ENCODE measurements at regions not wholly inside any gene's neighbourhood (a gene's known extent, or its start where the extent isn't known, plus 50 kb on each side); places are given as distances from the start of the nearest gene placed in this dataset.
"Not testable (repeated sequence)": the region's sequence is repeated elsewhere in the genome, so short reads cannot be mapped to it uniquely, and the experiment has no call there.

DNA sequence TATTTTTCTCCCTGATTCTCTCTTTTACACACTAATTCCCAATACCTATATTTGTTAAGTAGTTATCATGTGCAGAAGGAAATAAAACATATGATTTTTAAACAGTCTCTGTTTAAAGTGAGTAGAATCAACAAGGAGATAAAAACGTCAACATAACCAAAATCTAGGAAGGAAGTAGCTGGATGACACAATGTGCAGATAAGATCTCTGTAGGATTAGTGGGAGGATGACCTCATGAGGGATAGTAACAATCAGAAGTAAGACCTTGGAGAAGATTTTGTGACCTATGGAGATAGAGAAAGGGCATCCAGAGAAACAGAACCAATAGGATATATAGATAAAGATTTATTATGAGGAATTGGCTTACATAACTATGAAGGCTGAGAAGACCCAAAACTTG is 262.6 kb upstream of the CDH11 start:
- no peak for DNase-seq

GRCh38 chr16:65377195-65377594 is 255.3 kb upstream of the CDH11 start:
- DNase-seq = no peak

DNA sequence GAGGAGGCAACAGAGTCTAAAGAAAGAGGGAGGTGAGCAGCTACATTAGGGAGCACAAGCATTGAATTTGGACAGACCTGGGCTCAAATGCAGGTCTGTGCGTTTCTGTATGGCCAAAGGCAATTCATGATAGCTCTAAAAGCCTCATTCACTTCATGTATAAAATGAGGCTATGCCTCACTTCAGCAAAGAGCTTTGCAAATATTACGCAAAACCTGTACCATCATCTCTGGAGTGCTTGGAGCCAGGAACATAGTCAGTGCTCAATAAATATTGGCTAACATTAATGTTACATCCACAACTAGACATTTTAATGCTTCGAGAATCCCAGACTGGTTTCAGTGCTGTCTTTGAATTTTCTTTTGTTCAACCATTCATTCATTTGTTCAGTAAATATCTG is 254.7 kb upstream of the CDH11 start:
- DNase-seq = no peak

DNA sequence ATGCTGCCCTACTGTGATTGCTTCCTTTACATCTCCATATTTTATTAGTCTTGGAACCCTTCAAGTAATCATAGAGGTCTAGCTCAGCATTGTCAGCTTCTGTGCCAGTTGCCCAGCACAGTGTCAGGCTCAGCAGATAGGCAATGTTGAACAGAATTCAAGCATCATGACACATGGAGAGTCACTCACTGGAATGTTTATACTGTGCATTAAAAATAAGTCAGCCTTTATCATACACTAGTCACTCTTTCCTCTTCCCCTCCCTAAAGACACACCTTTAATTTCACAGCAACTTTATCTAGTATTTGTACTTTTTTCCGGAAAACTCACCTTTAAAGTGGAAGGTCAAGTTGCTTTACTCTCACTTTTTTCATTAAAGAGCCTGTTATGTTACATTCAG is 253.8 kb upstream of the CDH11 start:
- no peak for DNase-seq

DNA sequence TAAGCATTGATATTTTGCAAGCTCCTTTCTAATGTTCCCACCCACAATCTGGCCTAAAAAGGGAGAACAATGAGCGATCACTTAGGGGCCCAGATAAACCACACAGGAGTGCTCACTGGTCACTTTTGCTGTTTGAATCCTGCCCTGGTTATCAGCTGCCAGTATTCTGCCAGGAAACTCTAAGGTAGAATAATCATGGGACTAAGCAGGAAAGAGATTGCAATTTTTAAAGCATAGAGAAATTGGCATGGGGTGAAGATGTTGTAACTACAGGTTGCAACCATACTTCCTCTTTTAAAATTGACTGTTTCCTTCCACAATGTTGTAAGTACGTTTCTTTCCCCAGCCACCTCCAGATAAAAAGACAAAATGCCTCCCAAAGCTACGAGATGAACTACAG is 251.2 kb upstream of the CDH11 start:
- DNase-seq = no peak

DNA sequence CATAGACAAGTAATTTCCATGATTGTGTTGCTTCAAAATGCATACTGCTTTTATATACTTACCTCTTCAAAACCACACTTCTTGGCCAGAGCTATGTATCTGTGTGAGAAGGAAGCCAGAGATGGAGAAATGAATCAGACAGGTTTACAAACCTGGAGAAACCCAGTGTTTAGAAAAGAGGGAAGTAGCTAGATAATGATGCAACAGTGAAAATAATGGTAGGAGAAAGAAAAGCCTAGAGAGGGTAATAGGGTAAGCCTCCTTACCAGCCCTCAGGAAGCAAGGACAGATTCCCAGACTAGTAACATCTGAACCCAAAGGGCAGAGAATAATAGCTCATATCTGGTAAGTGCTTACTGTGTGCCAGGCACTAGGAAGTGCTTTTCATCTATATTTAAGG is 250.3 kb upstream of the CDH11 start:
- DNase-seq = no peak

DNA sequence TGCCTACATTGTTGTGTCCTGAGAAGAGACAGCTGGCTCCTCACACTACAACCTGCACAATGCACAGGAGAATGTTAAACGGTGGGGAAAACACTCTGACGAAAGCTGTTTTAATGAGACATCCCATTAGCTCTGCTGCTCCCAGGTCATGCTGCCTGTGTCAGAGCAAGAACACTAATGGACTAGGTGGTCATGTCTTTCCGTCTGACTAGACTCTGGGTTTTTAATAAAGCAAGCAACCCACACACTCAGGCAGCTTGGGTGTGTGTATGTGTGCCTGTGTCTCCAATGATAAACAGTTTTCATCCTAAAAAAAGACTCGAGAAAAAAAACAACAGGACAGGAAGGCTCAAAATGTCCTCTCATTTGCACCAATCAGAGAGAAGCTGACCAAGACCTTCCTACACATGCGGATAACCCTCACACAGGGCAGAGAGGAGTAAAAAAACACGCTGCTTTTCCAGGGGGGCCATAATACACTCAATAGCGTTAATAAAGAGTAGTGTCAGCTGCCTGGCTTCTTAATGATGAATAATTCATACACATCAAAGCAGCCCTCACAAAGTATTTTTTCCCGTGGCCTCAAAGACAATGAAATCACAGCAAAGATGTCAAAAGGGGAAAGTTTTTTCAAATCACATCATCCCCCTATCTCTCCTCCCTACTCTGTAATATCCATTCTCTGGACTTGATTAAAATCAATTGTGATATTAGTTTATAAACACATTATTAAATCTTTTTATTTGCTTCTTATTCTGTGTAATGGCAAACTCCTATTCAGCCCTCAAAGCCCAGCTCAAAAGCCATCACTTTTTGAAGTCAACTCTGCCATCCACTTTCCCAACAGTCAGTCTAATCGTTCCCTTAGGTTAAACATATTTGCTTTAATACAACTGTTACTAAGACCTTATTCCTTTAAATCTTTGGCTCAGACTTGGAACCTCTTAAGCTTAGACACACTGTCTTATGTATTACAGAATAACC is 244.2 kb upstream of the CDH11 start:
- DNase-seq = no peak

DNA sequence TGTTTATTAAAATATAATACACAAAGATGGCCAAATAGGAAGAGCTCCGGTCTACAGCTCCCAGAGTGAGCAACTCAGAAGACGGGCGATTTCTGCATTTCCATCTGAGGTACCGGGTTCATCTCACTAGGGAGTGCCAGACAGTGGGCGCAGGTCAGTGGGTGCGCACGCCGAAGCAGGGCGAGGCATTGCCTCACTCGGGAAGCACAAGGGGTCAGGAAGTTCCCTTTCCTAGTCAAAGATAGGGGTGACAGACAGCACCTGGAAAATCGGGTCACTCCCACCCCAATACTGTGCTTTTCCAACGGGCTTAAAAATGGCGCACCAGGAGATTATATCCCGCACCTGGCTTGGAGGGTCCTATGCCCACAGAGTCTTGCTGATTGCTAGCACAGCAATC is 234.9 kb upstream of the CDH11 start:
- not testable (repeated sequence) for DNase-seq

DNA sequence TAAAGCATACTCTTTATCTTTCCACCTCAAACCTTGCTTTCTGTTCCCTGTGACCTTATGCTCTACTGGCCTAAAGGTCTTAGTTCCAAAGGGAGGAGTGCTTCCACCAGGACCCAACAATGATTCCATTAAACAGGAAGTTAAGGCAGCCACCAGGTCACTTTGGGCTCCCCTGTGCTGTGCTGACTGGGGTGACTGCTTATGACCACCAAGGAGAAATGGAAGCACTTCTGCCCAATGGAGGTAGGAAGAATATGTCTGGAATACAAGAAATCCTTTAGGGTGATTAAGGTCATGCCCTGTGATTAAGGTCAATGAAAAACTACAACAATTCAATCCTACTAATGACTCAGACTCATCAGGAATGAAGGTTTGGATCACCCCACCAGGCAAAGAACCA is 233.8 kb upstream of the CDH11 start:
- DNase-seq = no peak

- DNase-seq = no peak
Observed at GRCh38 chr16:65353183-65353582, 231.3 kb upstream of the CDH11 start.

GRCh38 chr16:65349626-65350025 is 227.8 kb upstream of the CDH11 start:
- DNase-seq = no peak

GRCh38 chr16:65343556-65343955 is 221.7 kb upstream of the CDH11 start:
- DNase-seq = no peak

GRCh38 chr16:65342231-65342866 is 220.5 kb upstream of the CDH11 start:
- DNase-seq = no peak

- no peak for DNase-seq
Observed at GRCh38 chr16:65339062-65339461, 217.2 kb upstream of the CDH11 start.

GRCh38 chr16:65336160-65336559 is 214.3 kb upstream of the CDH11 start:
- DNase-seq = no peak

DNA sequence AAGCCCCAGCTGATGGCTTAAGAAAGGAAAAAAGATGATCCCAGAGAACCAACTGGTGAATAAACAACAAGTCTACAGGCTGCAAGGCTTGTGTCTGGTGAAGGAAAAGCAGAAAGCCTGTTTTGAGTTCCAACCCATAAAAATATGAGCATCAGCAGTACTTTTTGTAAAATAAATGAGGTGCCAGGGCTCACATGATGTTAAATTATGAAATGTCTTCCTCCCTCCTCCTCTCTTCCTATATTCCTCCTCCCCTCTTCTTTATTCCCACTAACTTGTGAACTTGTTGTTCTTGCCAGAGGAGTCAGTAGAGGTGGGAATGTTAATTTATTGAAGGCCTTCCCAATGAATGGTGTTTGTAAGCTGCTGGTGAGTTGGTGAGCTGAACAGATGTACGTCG is 212.2 kb upstream of the CDH11 start:
- no peak for DNase-seq

DNA sequence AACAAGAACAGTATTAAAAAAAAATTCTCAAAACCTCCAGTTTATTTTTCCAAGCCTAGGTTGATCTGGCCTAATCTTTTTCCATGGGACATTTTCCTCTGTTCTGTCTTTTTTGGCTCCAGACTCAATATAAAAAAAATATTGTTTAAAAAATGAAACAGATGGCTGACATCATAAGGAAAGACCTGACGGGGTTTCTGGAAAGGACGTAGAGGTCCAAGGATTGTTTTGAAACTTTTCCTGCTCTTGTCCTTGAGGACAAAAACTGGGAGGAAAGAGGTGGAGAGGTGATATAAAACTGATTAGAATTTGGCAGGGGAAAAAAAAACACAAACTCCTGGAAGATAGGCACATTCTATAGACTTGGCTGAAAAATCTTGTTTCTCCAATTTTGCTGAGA is 211.4 kb upstream of the CDH11 start:
- DNase-seq = no peak

DNA sequence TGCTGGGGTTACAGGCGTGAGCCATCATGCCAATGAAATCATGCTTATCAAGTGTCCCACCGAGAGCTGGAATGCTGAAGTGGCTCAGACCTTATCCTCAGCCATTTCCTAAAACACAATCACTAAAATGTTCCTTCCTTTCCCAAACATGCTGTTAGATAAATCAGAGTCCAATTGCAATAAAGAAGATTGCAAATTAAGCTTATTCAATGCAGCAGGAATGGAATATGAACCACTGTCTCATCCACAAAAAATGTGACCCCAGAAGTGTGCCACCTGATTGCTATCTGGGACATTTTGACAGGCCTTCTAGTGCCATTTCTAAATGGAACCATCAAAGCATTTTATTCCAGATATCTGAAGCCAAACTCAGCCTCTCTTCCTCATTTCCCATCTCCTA is 205.5 kb upstream of the CDH11 start:
- no peak for DNase-seq

DNA sequence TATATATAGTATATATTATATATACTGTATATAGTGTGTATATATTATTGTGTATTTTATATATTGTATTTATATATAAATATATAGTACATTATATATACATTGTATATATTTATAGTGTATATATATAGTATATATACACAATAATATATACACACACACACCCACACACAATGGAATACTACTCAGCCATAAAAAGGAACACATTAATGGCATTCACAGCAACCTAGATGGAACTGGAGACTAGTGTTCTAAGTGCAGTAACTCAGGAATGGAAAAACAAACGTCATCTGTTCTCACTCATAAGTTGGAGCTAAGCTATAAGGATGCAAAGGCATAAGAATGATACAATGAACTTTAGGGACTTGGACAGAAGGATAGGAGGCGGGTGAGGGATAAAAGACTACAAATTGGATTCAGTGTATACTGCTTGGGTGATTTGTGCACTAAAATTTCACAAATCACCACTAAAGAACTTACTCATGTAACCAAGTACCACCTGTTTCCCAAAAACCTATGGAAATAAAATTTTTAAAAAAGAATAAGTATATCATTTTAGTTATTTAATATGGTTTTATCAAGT is 201.9 kb upstream of the CDH11 start:
- no peak for DNase-seq

- DNase-seq = no peak
Observed at GRCh38 chr16:65319621-65320231, 197.9 kb upstream of the CDH11 start.

- DNase-seq = no peak
Observed at GRCh38 chr16:65318590-65319257, 196.9 kb upstream of the CDH11 start.

GRCh38 chr16:65318138-65318537 is 196.3 kb upstream of the CDH11 start:
- DNase-seq = no peak

DNA sequence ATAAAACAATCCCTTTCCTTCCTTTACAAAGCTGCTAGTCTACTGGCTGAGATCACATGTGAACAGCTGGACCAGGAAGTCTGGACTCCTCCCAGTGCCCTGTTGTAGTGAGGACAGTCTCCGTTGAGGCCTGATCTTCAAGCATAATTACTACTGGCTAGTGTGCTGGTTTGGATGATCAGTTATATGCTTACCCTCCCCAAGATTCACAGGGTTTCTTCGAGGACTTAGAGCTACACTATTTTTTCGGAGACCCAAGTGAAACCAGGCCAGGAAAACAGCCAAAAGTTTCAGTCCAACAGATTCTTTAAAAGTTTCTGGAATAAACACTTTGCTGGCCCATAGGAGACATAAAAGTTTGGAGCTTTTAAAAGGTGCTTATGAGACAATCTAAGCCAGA is 194.9 kb upstream of the CDH11 start:
- DNase-seq = no peak
